Left ventricle myocardium superior (tissue), 1 donor: ENCODE measurements at regions not wholly inside any gene's neighbourhood (a gene's known extent, or its start where the extent isn't known, plus 50 kb on each side); places are given as distances from the start of the nearest gene placed in this dataset.

Experiments used
- ATAC-seq: fragments of 200-7000 bp; cut with Tn5 transposase; one replicate; pipeline ENCODE4 v1.9.1; 2020; ENCODE audit warnings: mild to moderate bottlenecking, moderate library complexity
- DNase-seq: peaks from one replicate; pipeline ENCODE4 v3.0.0-alpha.2; 2020
- intact Hi-C: fragments of 100-400 bp; cut with micrococcal nuclease; formaldehyde crosslinking; loops from one replicate; pipeline ENCODE4 v1.11.0; 2022
- donor health status: DM: no; HTN: yes; CAD: no; lungs with severe emphysema.

DNA sequence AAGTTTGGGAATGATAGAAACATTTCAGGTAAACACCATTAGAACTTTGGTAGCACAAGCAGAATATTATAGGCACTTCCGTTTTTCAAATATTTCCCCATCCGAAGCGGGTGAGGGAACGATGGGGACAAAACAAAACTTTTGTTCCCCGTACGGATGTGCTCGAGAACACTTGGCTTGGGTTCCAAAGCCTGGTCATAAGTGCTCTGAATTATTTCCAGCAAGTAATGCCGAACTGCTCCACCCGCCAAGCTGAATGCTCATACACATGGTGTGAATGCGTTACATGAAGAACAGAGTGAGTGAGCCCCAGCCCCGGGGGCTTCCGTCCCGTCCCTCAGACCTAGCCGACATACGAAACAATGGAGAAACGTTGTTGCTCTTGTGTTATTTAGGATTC is 438.2 kb upstream of the ARRDC4 start:
- peak; percentile 81 for ATAC-seq
- DNase-seq = peak; percentile 37
- intact Hi-C loops = no loop called here

DNA sequence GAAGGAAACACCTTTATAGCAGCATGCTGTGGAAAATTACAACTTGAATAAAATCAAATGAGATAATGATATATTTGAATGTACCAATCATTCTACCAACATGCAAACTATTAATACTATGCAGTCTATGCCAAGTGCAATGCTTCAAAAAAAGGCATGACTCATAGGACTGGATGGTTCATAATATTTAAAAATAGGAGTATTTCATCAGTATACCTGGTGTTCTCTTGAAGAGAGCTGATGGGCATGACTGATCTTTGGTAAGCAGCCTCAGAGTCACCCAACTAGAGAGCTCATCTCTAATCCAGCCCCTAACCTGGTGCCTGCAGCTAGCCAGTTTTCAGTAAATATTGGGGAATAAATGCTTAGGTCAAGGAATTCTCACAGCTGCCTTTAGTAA is 434.7 kb upstream of the ARRDC4 start:
- intact Hi-C loops = no loop called here
- ATAC-seq (peak; percentile 59), DNase-seq (no peak)

DNA sequence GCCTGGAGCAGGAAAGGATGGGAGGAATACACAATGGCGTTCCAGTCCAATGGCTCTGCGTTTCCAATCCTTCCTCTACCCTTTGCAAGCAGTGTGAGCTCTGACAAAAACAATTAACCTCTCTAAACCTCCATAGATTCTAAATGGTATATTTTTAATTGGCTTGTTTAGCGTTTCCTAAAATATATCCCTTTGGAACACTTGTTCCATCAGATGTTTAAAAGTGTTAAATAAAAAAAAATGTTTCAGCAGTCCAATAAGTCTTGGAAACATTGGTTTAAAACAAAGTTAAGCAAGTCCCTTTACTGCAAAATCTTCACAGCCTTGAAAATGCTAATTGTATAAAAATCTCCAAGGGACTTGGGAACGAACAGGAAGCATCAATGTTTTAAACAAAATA is 432.3 kb upstream of the ARRDC4 start:
- ATAC-seq (no peak), DNase-seq (no peak)
- intact Hi-C loops = no loop called here

GRCh38 chr15:97545799-97546198 is 414.7 kb upstream of the ARRDC4 start:
- no peak for DNase-seq
- intact Hi-C loops = no loop called here
- no peak for ATAC-seq

GRCh38 chr15:97547381-97547780 is 413.1 kb upstream of the ARRDC4 start:
- intact Hi-C loops = no loop called here
- DNase-seq = no peak
- no peak for ATAC-seq

DNA sequence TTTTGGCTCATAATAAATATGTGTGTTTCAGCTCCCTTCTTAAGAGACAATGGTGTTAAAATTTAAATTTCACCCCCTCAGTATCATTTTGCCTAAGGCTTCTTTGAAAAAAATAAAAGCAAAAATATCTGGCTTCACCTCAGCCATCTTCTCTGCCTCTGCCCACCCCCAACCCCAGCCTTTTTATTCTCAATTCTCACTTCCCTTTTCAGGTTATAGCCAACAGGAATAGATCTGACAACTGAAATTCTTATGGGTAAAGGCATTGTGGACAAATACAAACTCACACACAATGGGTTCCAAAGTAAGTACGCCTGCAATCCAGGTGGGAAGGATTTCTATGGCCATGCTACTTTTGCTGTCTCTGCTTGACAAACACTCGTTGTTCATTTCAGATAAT is 399.0 kb upstream of the ARRDC4 start:
- no peak for DNase-seq
- no peak for ATAC-seq
- intact Hi-C loops = no loop called here

- intact Hi-C loops = no loop called here
- DNase-seq (no peak), ATAC-seq (no peak)
These were observed 397.0 kb upstream of the ARRDC4 start for GRCh38 chr15:97563516-97563915.

- intact Hi-C loops = no loop called here
- ATAC-seq = no peak
- no peak for DNase-seq
These were observed 393.5 kb upstream of the ARRDC4 start for GRCh38 chr15:97566961-97567360.

GRCh38 chr15:97567411-97567810 is 393.1 kb upstream of the ARRDC4 start:
- DNase-seq = no peak
- no peak for ATAC-seq
- intact Hi-C loops = no loop called here

- DNase-seq = no peak
- intact Hi-C loops = no loop called here
- no peak for ATAC-seq
These were observed 383.4 kb upstream of the ARRDC4 start for GRCh38 chr15:97576929-97577645.

DNA sequence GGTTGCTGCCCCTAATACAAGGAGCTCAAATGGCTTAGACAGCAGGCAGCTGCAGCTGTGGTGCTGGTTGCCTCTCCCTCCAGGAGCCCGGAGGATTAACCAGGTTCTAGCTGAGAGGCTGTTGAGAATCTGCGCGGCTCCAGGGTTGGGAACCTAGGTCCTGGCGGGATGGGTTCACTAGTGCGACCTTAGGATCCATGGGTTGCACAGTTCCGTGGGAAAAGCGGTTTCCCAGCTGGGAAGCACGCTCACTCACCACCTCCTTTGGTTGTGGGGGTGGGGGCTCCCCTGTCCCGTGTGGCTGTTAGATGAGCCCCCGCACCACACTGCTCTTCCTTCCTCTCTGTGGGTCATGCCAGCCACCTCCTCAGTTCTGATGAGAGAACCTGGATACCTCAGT is 375.1 kb upstream of the ARRDC4 start:
- ATAC-seq (no peak), DNase-seq (no peak)
- intact Hi-C loops = no loop called here

DNA sequence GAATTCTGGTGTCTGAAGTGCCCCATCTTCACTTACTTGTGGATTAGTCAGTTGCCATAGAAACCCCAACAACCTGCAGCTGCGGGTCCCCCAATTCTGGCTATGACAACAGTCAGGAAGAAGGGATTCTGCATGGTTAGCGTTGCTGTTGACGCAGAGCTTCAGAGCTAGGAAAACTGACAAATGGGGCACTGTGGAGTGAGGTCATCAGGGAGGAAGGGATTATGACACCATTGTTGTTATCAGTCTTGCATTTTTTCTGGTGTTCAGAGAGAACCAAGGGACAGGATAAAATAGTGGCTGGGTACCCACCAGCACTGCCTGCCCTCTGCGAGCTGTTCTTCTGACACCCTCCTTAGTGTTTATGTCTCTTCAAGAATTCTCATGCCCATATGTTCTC is 367.7 kb upstream of the ARRDC4 start:
- intact Hi-C loops = no loop called here
- ATAC-seq (no peak), DNase-seq (no peak)

- no peak for DNase-seq
- intact Hi-C loops = no loop called here
- ATAC-seq = no peak
These were observed 362.7 kb upstream of the ARRDC4 start for GRCh38 chr15:97597801-97598200.

DNA sequence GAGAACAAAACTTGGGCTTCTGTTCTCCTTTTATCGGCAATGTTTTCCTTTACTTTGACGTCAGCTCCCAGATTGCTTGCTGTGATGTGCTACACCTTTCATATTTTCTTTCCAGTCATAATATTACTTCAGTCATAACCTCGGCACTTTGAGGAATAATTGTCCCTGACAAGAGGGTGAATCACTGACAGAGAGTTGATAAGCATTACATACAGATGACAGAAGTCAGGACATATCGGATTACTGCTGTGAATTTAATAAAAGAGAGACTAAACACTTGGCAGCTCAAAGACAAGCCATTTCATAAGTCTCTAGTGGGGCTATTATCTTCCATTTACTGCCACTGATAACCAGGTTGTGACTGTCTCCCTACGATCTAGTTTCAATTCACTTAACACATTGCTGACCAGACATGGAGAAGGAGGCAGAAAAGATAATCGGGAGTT is 362.1 kb upstream of the ARRDC4 start:
- DNase-seq (no peak), ATAC-seq (no peak)
- intact Hi-C loops = no loop called here

DNA sequence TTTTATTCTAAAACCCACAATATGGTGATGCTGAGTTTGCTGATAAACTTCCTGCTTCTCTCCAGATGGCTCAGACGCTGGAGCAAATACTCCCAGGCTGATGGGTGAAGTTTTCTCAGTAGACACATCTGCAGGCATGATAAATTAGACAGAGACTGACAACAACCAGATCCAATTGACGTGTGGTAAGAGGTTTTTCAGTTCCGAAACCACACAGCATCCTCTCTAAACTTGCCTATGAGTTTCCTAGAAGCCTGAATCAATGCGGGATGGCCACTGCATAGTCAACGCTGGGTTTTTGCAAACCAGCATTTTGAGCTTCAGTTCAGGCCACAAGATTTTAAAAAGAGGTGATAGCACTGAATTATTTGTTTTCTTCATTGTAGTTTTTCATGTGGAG is 360.3 kb upstream of the ARRDC4 start:
- intact Hi-C loops = no loop called here

DNA sequence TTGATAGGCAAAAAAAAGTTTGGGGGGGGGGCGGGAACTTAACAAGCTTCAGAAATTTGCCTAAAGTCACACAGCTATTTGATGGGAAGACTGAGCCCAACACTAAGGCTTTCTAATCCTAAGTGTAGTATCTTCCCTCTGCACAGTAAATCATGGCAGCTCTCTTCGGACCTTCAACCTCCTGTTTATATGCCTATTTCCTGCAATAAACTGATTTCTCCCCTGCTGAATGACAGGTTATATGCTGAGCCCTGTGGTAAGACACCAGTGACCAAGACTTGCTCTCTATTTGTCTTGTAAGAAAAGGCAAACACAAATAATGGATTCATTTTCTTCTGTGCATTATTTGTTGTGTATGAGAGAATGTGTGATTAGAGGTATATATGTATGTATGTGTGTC is 355.8 kb upstream of the ARRDC4 start:
- ATAC-seq = no peak

More for the DNA sequence above, 360.3 kb upstream of the ARRDC4 start:
- no peak for ATAC-seq
- no peak for DNase-seq

GRCh38 chr15:97615114-97615513 is 345.4 kb upstream of the ARRDC4 start:
- intact Hi-C loops = no loop called here
- DNase-seq = no peak
- no peak for ATAC-seq

More for the DNA sequence above, 355.8 kb upstream of the ARRDC4 start:
- no peak for DNase-seq
- intact Hi-C loops = no loop called here

DNA sequence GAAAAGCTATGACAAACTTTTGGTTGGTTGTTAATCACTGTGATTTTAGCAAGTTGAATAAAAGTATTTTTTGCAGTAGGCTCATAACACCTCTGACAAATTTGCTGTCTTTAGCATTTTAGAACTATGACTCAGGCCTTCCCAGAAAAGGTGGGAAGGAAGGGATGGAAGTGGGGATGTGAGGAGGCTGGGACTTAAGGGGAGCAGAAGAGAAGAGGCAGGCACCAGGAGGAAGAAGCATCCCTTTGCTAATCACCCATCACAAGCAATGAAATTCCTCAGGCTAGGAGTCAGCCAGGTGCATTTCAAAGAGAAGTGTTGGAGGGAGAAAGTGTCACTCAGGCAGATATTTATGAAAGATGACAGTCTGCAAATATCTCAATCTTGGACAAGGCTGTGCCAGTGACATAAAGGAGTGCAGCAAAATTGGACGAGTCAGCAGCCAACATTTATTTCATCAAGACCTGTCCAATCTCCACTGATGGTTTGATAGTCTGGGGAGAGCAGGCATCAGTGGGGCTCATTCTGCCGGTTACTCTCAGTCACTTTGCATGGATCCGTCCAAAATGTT is 337.3 kb upstream of the ARRDC4 start:
- ATAC-seq (no peak), DNase-seq (no peak)
- intact Hi-C loops = no loop called here

DNA sequence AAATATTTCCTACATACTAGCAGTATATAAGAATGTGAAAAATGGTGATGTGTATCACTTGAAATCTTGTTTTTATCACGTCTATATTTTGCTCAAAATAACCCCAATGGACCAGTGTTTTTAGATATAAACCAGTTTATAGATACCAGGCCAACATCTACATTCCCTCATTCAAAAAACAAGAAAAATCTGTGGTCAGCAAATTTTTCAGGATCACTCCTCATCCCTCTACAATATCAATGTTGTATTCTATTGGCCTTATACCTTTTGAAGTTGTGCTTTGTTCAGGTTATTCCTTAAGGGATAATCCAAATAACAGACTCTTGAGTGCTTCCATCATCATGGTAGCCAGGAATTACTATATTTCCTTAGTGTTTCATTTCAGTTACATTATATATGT is 332.9 kb upstream of the ARRDC4 start:
- intact Hi-C loops = no loop called here
- ATAC-seq = no peak

GRCh38 chr15:97645758-97646157 is 314.7 kb upstream of the ARRDC4 start:
- ATAC-seq = no peak
- DNase-seq = no peak
- intact Hi-C loops = no loop called here

More for the DNA sequence above, 332.9 kb upstream of the ARRDC4 start:
- no peak for DNase-seq

GRCh38 chr15:97648728-97649127 is 311.8 kb upstream of the ARRDC4 start:
- DNase-seq (no peak), ATAC-seq (peak; percentile 43)
- intact Hi-C loops = no loop called here
